ENCODE measurements at regions not wholly inside any gene's neighbourhood (a gene's known extent, or its start where the extent isn't known, plus 50 kb on each side); places are given as distances from the start of the nearest gene placed in this dataset.

- no peak for DNase-seq (ENCODE audit: low read depth)
- no peak overlapping the region for H3K4me3 ChIP-seq (ENCODE audit: low read depth, low read length)
- TF ChIP-seq CTCF (IDR thresholded peaks at IDR 0.05; ENCODE audit: low read depth, low read length, missing control alignments): no peak
These were observed 795.1 kb upstream of the CDH8 start for GRCh38 chr16:62831235-62831850.

DNA sequence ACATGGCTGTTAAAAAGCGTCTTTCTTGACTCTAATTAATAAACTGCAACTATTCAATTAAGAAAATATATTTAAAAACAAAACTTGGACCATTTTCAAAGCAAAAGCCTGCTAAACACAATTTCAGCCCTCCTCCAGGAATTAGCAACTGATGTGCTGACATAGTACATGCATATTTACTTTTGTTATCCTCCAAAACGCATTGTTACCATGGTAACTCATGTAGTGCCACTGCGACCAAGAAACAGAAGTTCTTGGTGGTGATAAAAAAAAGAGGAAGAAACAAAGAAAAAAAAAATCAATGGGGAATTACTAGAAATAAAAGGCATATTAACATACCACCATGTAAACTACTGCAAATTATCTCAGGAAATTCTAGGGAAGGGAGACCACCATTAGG, 793.4 kb upstream of the CDH8 start:
- no peak overlapping the region for H3K4me3 ChIP-seq (ENCODE audit: low read depth, low read length)
- TF ChIP-seq CTCF (IDR thresholded peaks at IDR 0.05; ENCODE audit: low read depth, low read length, missing control alignments): no peak
- DNase-seq (ENCODE audit: low read depth): no peak

GRCh38 chr16:62829084-62829483, 792.8 kb upstream of the CDH8 start:
- no peak for DNase-seq (ENCODE audit: low read depth)
- TF ChIP-seq CTCF (IDR thresholded peaks at IDR 0.05; ENCODE audit: low read depth, low read length, missing control alignments): no peak
- H3K4me3 ChIP-seq (ENCODE audit: low read depth, low read length): no peak overlapping the region

DNA sequence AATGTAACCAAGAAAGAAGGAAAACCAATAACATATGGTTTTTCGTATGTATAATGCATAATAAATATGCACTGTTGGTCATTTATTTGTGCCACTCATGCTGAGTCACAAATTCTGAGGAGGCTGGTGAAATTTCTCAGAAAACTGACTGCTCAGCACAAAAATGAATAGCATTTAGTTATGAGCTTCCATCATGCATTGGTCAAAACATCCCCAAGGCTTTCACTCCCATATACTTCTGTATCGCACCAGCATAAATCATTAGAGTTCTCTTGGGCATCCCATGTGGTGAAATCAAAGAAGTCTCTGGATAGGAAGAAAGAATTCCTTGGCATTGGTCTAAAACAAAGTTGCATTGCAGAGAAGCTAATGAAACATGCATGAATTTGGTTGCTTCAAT, 785.6 kb upstream of the CDH8 start:
- no peak for TF ChIP-seq CTCF (IDR thresholded peaks at IDR 0.05; ENCODE audit: low read depth, low read length, missing control alignments)

DNA sequence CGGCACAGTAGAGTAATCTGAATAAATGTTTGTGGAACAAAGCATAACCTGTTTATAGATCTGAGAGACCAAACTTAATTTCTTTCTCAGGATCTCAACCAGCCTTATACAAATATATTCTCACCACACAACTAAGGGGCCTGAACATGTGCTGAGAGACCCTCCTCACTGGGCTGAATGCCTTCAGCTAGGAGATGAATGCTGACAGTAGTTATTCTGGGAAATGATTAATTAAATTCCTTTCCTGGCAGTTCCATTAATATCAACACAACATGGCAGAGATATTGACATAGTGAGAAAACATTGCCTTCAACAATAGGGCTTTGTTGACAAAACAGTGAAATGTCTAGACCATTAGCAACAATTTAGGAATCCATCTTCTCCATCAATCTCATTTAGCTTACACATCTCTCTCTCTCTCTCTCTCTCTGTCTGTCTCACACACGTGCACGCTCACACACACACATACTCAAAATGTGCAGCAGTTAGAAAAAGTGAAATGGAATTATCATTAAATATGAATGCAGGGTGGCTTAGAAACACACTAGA, 780.8 kb upstream of the CDH8 start:
- no peak overlapping the region for H3K4me3 ChIP-seq (ENCODE audit: low read depth, low read length)
- DNase-seq (ENCODE audit: low read depth): no peak
- no peak for TF ChIP-seq CTCF (IDR thresholded peaks at IDR 0.05; ENCODE audit: low read depth, low read length, missing control alignments)

More for the DNA sequence above, 785.6 kb upstream of the CDH8 start:
- H3K4me3 ChIP-seq (ENCODE audit: low read depth, low read length): no peak overlapping the region
- DNase-seq (ENCODE audit: low read depth): no peak

DNA sequence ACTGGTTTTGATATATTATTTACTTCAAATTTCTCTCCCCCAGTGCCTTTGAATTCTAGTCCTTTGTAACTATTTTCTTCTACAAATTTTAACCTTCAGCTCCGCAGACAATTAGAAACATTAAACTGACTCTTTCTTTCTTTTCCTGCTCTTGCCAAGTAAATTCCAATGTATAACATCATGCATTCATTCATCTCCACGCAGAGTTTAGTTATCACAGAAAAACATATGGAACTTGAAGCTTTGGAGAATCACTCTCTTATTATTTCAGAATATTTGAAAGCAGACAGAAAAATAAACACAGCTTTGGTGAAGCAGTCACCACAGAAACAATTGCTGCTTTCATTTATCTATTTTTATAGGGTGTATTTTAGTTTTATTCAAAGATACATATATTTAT, 778.7 kb upstream of the CDH8 start:
- TF ChIP-seq CTCF (IDR thresholded peaks at IDR 0.05; ENCODE audit: low read depth, low read length, missing control alignments): no peak
- H3K4me3 ChIP-seq (ENCODE audit: low read depth, low read length): no peak overlapping the region
- no peak for DNase-seq (ENCODE audit: low read depth)

DNA sequence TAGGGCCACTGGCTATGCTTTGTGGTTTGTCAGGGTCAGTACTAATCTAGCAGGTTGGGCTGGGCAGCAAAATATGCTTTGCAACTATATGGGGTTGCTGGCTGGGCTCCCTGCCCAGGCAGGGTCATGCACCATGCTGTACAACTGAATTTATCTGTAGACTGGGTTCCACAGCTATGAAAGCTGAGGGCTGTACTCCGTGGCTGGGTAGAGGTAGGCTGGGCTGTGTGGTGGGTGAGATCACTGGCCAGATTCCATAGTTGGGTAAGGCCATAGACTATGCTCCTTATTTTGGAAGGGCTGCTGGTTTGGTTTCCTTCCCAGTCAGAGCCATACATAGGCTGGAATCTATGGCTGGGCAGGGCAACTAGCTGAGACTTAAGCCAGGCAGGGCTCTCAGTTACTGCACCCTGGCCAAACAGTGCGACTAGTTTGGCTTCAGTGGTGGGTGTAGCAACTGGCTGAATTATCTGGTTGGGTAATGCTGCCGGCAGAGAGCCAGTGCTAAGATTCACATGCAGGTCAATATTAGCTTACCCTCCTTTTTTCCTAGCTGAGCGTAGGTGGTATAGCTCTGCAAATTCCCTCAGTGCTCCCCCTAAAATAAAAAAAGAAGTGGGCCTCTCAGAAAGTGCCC, 769.1 kb upstream of the CDH8 start:
- TF ChIP-seq CTCF (IDR thresholded peaks at IDR 0.05; ENCODE audit: low read depth, low read length, missing control alignments): no peak
- no peak for DNase-seq (ENCODE audit: low read depth)

More for the DNA sequence above, 769.1 kb upstream of the CDH8 start:
- no peak overlapping the region for H3K4me3 ChIP-seq (ENCODE audit: low read depth, low read length)

All from GM12864 (cell line).